VCaP (cell line): ENCODE measurements at regions not wholly inside any gene's neighbourhood (a gene's known extent, or its start where the extent isn't known, plus 50 kb on each side); places are given as distances from the start of the nearest gene placed in this dataset.

ENCODE experiments used
- H3K27ac ChIP-seq: fragments of 450-650 bp; 2 replicates; pipeline ENCODE4 v1.5.1; 2017
- TF ChIP-seq, protein P1 (sequence below): fragments of 450-650 bp; conservative IDR thresholded peaks from 2 replicates; pipeline ENCODE4 v1.5.1; 2017; ENCODE audit warnings: mild to moderate bottlenecking, moderate library complexity

- TF ChIP-seq, protein P1, sequence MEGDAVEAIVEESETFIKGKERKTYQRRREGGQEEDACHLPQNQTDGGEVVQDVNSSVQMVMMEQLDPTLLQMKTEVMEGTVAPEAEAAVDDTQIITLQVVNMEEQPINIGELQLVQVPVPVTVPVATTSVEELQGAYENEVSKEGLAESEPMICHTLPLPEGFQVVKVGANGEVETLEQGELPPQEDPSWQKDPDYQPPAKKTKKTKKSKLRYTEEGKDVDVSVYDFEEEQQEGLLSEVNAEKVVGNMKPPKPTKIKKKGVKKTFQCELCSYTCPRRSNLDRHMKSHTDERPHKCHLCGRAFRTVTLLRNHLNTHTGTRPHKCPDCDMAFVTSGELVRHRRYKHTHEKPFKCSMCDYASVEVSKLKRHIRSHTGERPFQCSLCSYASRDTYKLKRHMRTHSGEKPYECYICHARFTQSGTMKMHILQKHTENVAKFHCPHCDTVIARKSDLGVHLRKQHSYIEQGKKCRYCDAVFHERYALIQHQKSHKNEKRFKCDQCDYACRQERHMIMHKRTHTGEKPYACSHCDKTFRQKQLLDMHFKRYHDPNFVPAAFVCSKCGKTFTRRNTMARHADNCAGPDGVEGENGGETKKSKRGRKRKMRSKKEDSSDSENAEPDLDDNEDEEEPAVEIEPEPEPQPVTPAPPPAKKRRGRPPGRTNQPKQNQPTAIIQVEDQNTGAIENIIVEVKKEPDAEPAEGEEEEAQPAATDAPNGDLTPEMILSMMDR, result no peak
Measured at GRCh38 chr16:77009453-77009852, 181.5 kb upstream of the MON1B start.

GRCh38 chr16:77014441-77014840, 176.5 kb upstream of the MON1B start:
- no peak overlapping the region for H3K27ac ChIP-seq
- TF ChIP-seq, protein P1, result no peak

More at GRCh38 chr16:77009453-77009852, 181.5 kb upstream of the MON1B start:
- H3K27ac ChIP-seq, result no peak overlapping the region

DNA sequence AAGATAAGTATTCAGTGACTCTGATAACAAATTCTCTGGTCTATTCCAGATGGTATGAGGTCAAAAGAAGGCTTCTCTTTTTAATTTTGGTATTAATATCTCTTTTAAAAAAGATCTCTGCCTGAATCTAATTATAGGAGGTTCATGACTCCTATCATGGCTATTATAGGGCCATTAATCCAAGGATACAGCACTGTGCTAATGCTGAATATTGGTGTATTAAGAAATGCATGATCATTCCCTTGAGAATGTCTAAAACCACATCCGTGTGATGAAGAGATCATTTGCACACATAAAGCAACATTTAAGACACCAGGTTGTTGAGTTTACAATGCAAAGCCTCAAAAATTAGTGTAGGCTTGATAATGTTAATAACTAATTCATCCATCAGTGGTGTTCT, 160.4 kb upstream of the MON1B start:
- no peak overlapping the region for H3K27ac ChIP-seq
- TF ChIP-seq, protein P1, result no peak

DNA sequence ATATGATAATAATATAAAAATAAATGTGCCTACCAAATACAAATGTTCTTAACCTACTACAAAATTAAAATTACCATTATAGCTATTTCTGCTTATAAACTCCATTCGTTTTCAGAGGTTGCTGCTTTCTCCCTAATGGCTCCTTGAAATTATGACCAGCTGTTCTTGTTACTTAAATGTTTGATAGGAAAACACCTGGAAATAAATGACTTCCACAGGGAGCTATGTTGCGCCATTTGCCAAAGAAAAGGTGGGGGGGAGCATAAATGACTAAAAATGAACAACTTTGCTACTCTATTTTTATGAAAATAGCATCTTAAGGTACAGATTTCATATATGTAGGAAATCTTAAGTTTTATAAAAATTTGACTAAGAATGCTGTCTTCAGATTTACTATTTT, 157.5 kb upstream of the MON1B start:
- no peak overlapping the region for H3K27ac ChIP-seq
- TF ChIP-seq, protein P1, result no peak

DNA sequence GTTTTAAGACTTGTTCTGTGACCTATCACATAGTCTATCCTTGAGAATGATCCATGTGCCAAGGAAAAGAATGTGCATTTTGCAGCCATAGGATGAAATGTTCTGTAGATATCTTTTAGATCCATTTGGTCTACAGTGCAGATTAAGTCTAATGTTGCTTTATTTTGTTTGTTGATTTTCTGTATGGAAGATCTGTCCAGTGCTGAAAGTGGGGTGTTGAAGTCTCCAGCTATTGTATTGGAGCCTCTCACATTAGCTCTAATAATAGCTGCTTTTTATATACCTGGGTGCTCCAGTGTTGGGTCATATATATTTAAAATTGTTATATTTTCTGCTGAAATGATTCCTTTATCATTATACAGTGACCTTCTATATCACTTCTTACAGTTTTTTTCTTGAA, 155.6 kb upstream of the MON1B start:
- no peak overlapping the region for H3K27ac ChIP-seq
- TF ChIP-seq, protein P1, result no peak

- no peak overlapping the region for H3K27ac ChIP-seq
- TF ChIP-seq, protein P1, result no peak
Measured at GRCh38 chr16:77037696-77038347, 153.2 kb upstream of the MON1B start.

- TF ChIP-seq, protein P1, result no peak
Measured at GRCh38 chr16:77041468-77041867, 149.5 kb upstream of the MON1B start.

More at GRCh38 chr16:77041468-77041867, 149.5 kb upstream of the MON1B start:
- no peak overlapping the region for H3K27ac ChIP-seq
